Astrocyte (in vitro differentiated cells and primary cell): ENCODE measurements at regions not wholly inside any gene's neighbourhood (a gene's known extent, or its start where the extent isn't known, plus 50 kb on each side); places are given as distances from the start of the nearest gene placed in this dataset.
A peak's percentile ranks its signal among the peaks of the same experiment; 100 is the strongest.

Experiments used
- DNase-seq: peaks from one replicate; pipeline ENCODE4 v3.0.0-alpha.2; 2010; ENCODE audit warnings: low read depth
- FAIRE-seq: peaks from 2 replicates; lab custom pipeline; 2011; peaks lifted over from hg19 to GRCh38; lab: Jason Lieb, UNC
- H2AFZ ChIP-seq: 2 replicates; pipeline ENCODE4 v1.6.0; 2012; ENCODE audit warnings: low read depth, low read length, inconsistent platforms
- H3K27ac ChIP-seq: 2 replicates; pipeline ENCODE4 v1.5.1; 2011; ENCODE audit warnings: low read depth, low read length, inconsistent platforms
- H3K27me3 ChIP-seq: 2 replicates; pipeline ENCODE4 v1.6.0; 2011; ENCODE audit warnings: low read length, inconsistent platforms; ENCODE audit not compliant: insufficient read depth
- H3K36me3 ChIP-seq: 2 replicates; pipeline ENCODE4 v1.5.1; 2011; ENCODE audit warnings: low read length, inconsistent platforms; ENCODE audit not compliant: insufficient read depth
- H3K4me1 ChIP-seq: 2 replicates; pipeline ENCODE4 v1.5.1; 2011; ENCODE audit warnings: low read length, inconsistent platforms; ENCODE audit not compliant: insufficient read depth
- H3K4me2 ChIP-seq: 2 replicates; pipeline ENCODE4 v1.6.0; 2012; ENCODE audit warnings: low read length, inconsistent platforms
- H3K4me3 ChIP-seq: 2 replicates; pipeline ENCODE4 v1.5.1; 2011; ENCODE audit warnings: low read depth, mild to moderate bottlenecking, low read length, inconsistent platforms; ENCODE audit not compliant: insufficient read depth
- H3K79me2 ChIP-seq: 2 replicates; pipeline ENCODE4 v1.6.0; 2012; ENCODE audit warnings: mild to moderate bottlenecking, low read length, inconsistent platforms; ENCODE audit not compliant: insufficient read depth
- H3K9ac ChIP-seq: 2 replicates; pipeline ENCODE4 v1.6.0; 2012; ENCODE audit warnings: mild to moderate bottlenecking, low read length, inconsistent platforms
- H3K9me3 ChIP-seq: 2 replicates; pipeline ENCODE4 v1.5.1; 2012; ENCODE audit warnings: low read depth, mild to moderate bottlenecking, low read length, inconsistent platforms; ENCODE audit not compliant: insufficient read depth
- H4K20me1 ChIP-seq: 2 replicates; pipeline ENCODE4 v1.6.0; 2012; ENCODE audit warnings: low read length, inconsistent platforms; ENCODE audit not compliant: insufficient read depth
- H3K27ac Mint-ChIP-seq: one replicate; pipeline ENCODE4 v1.8.0; 2021; ENCODE audit warnings: mild to moderate bottlenecking, mixed read lengths; ENCODE audit not compliant: unreplicated experiment
- H3K27me3 Mint-ChIP-seq: one replicate; pipeline ENCODE4 v1.8.0; 2021; ENCODE audit warnings: low read depth, mixed read lengths; ENCODE audit not compliant: unreplicated experiment
- H3K36me3 Mint-ChIP-seq: one replicate; pipeline ENCODE4 v1.8.0; 2021; ENCODE audit warnings: low read depth, mixed read lengths; ENCODE audit not compliant: unreplicated experiment
- H3K4me1 Mint-ChIP-seq: one replicate; pipeline ENCODE4 v1.8.0; 2021; ENCODE audit warnings: low read depth, mixed read lengths; ENCODE audit not compliant: unreplicated experiment
- H3K4me3 Mint-ChIP-seq: one replicate; pipeline ENCODE4 v1.8.0; 2021; ENCODE audit warnings: mild to moderate bottlenecking, moderate library complexity, mixed read lengths; ENCODE audit not compliant: unreplicated experiment
- H3K9me3 Mint-ChIP-seq: one replicate; pipeline ENCODE4 v1.8.0; 2021; ENCODE audit warnings: mild to moderate bottlenecking, mixed read lengths; ENCODE audit not compliant: unreplicated experiment
- CTCF ChIP-seq: IDR thresholded peaks from 2 replicates; pipeline ENCODE4 v1.5.1; 2011; ENCODE audit warnings: low read depth, mild to moderate bottlenecking, inconsistent platforms, low read length, moderate library complexity; ENCODE audit not compliant: insufficient read depth
- EZH2 ChIP-seq: IDR thresholded peaks from 2 replicates; pipeline ENCODE4 v1.6.1; 2012; ENCODE audit warnings: mild to moderate bottlenecking, low read length, inconsistent platforms; ENCODE audit not compliant: insufficient read depth

- DNase-seq (no peak), FAIRE-seq (no peak)
- Mint-ChIP-seq H3K36me3 (no peaks in the 10 kb centered on the region), H3K27ac (peak overlapping the region; percentile 23), H3K27me3 (no peaks in the 10 kb centered on the region), H3K4me1 (no peaks in the 10 kb centered on the region), H3K4me3 (no peak overlapping the region), H3K9me3 (no peaks in the 10 kb centered on the region)
- Histone ChIP-seq H3K27me3 (no peaks in the 10 kb centered on the region), H3K9me3 (no peaks in the 10 kb centered on the region), H3K4me2 (no peak overlapping the region), H3K4me3 (no peak overlapping the region), H3K9ac (no peak overlapping the region), H2AFZ (no peak overlapping the region), H3K36me3 (no peaks in the 10 kb centered on the region), H3K4me1 (no peaks in the 10 kb centered on the region), H4K20me1 (no peaks in the 10 kb centered on the region), H3K27ac (no peak overlapping the region), H3K79me2 (no peaks in the 10 kb centered on the region)
- no peak for TF ChIP-seq EZH2
- no peak for TF ChIP-seq CTCF
Observed at GRCh38 chr2:57850415-57851130, 196.0 kb upstream of the VRK2 start.

- Histone ChIP-seq H3K79me2 (no peaks in the 10 kb centered on the region), H3K27ac (no peak overlapping the region), H3K9ac (no peak overlapping the region), H3K27me3 (no peaks in the 10 kb centered on the region), H2AFZ (no peak overlapping the region), H3K4me2 (no peak overlapping the region), H3K9me3 (no peaks in the 10 kb centered on the region), H4K20me1 (no peaks in the 10 kb centered on the region), H3K36me3 (no peaks in the 10 kb centered on the region), H3K4me1 (no peaks in the 10 kb centered on the region), H3K4me3 (no peak overlapping the region)
- H3K27ac Mint-ChIP-seq = no peak overlapping the region
- H3K4me3 Mint-ChIP-seq = no peak overlapping the region
- H3K9me3 Mint-ChIP-seq = no peaks in the 10 kb centered on the region
- H3K27me3 Mint-ChIP-seq = no peaks in the 10 kb centered on the region
- DNase-seq = no peak
- no peak for FAIRE-seq
- no peaks in the 10 kb centered on the region for H3K4me1 Mint-ChIP-seq
- no peaks in the 10 kb centered on the region for H3K36me3 Mint-ChIP-seq
- no peak for TF ChIP-seq CTCF
Observed at GRCh38 chr2:57855212-57855611, 191.4 kb upstream of the VRK2 start.

- H3K4me3 Mint-ChIP-seq = no peak overlapping the region
- no peak for FAIRE-seq
- H3K9me3 ChIP-seq = no peaks in the 10 kb centered on the region
- H3K27ac Mint-ChIP-seq = no peak overlapping the region
- TF ChIP-seq CTCF (no peak), EZH2 (no peak)
- no peak overlapping the region for H3K4me2 ChIP-seq
- H3K4me1 Mint-ChIP-seq = no peaks in the 10 kb centered on the region
- no peak overlapping the region for H3K9ac ChIP-seq
- no peaks in the 10 kb centered on the region for H3K79me2 ChIP-seq
- H4K20me1 ChIP-seq = no peaks in the 10 kb centered on the region
- no peaks in the 10 kb centered on the region for H3K36me3 Mint-ChIP-seq
- H3K27me3 Mint-ChIP-seq = no peaks in the 10 kb centered on the region
- no peaks in the 10 kb centered on the region for H3K4me1 ChIP-seq
- no peaks in the 10 kb centered on the region for H3K36me3 ChIP-seq
- H3K4me3 ChIP-seq = no peak overlapping the region
- H3K27ac ChIP-seq = no peak overlapping the region
- no peaks in the 10 kb centered on the region for H3K9me3 Mint-ChIP-seq
- H2AFZ ChIP-seq = no peak overlapping the region
- DNase-seq = no peak
- no peaks in the 10 kb centered on the region for H3K27me3 ChIP-seq
Observed at GRCh38 chr2:57859755-57860154, 186.9 kb upstream of the VRK2 start.
